GM10248 (cell line): ENCODE measurements at regions not wholly inside any gene's neighbourhood (a gene's known extent, or its start where the extent isn't known, plus 50 kb on each side); places are given as distances from the start of the nearest gene placed in this dataset.

Source experiments
- CTCF ChIA-PET: fragments of 300-600 bp; sonication (Branson Sonifier 250); formaldehyde crosslinking; extraction: SDS; loops from one replicate; lab custom pipeline; 2021; ENCODE audit warnings: antibody characterized with exemption; lab: Yijun Ruan, JAX
- POLR2A ChIA-PET: fragments of 350-650 bp; sonication (Branson Sonifier 250); formaldehyde crosslinking; extraction: SDS; loops from one replicate; lab custom pipeline; 2020; ENCODE audit warnings: antibody characterized with exemption; lab: Yijun Ruan, JAX
- DNase-seq: peaks from one replicate; pipeline ENCODE4 v3.0.0; 2012; ENCODE audit errors: extremely low spot score
- TF ChIP-seq, protein P1 (sequence below): IDR thresholded peaks from 2 replicates; pipeline ENCODE4 v1.5.1; 2012; ENCODE audit warnings: mild to moderate bottlenecking, low read depth; ENCODE audit errors: extremely low read depth, missing control alignments, control extremely low read depth

DNA sequence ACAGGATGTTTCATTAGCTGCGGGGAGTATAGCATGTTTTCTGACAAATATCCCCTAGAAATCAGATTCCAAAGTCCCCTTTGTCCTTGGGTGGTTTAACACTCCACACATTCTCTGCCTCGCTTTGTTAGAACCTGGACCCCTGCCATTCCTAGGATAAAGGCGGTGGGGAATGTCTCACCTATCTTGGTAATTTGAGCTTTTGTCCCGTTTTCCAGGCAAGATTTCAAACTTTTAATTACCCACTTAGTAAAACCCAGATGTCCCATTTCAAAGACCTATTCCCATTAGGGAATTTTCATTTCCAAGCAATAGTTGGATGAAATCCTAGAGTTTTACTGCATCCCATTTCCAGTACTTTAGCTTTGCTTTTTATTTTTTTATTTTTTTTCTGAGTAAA is 501.0 kb upstream of the MAP3K7 start:
- ChIA-PET CTCF (interaction anchor here (1.2 to 1.9 kb wide), 2 partner anchors 9 to 11 kb away, joined by 3 to 6 read pairs; no protein-coding TSS in a partner anchor), POLR2A (no interaction called here)
- TF ChIP-seq, protein P1, sequence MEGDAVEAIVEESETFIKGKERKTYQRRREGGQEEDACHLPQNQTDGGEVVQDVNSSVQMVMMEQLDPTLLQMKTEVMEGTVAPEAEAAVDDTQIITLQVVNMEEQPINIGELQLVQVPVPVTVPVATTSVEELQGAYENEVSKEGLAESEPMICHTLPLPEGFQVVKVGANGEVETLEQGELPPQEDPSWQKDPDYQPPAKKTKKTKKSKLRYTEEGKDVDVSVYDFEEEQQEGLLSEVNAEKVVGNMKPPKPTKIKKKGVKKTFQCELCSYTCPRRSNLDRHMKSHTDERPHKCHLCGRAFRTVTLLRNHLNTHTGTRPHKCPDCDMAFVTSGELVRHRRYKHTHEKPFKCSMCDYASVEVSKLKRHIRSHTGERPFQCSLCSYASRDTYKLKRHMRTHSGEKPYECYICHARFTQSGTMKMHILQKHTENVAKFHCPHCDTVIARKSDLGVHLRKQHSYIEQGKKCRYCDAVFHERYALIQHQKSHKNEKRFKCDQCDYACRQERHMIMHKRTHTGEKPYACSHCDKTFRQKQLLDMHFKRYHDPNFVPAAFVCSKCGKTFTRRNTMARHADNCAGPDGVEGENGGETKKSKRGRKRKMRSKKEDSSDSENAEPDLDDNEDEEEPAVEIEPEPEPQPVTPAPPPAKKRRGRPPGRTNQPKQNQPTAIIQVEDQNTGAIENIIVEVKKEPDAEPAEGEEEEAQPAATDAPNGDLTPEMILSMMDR = no peak
- DNase-seq = no peak

DNA sequence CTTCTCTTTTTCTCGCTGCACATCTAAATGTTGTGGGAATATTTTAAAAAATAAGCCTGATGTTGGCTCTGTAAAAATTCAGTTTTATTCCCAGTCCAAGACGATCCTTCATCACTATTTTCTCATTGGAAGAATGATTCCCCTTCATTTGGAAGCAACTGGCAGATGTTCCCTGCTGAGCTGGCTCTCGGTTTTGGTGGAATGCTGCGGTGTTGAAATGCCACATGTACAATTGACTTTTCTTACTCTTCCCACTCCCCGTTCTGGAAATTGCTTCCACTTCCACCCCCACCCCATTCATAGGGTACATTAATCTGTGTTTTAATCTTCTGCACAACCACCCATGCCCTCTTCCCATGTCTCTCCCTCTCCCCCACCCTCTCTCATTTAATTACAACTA is 496.3 kb upstream of the MAP3K7 start:
- TF ChIP-seq, protein P1 = no peak
- DNase-seq = no peak
- POLR2A ChIA-PET = no interaction called here
- CTCF ChIA-PET = interaction anchor here (0.8 to 2.8 kb wide), 6 partner anchors 9 to 142 kb away, joined by 3 to 15 read pairs (median 4); no protein-coding TSS in a partner anchor

DNA sequence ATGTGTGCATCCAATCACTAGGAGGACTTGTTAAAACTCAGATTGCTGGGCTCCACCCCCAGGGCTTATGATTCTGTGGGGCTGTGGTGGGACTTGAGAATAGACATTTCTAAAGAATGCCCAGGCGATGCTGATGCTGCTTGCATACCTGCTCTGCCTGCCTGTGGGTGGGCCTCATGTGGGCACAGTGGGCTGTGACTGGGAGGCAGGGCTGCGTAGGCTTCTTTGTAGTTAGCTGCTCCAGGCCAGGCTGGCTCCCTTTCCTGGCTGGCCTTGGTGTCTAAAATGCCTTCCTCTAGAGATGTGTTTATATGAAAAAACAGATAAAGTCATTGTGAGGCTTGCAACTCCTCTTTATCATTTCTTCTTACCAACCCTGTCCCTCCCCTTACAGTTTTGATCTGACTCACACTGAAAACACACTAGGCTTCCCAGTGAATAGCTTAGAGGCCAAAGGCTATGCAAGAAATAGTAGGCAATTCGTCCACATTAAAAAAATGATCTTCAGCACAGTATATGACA is 495.5 kb upstream of the MAP3K7 start:
- TF ChIP-seq, protein P1 = no peak
- POLR2A ChIA-PET = no interaction called here
- DNase-seq = no peak
- CTCF ChIA-PET = interaction anchor here (0.8 to 2.8 kb wide), 18 partner anchors 9 to 1562 kb away, joined by 3 to 15 read pairs (median 4); no protein-coding TSS in a partner anchor

DNA sequence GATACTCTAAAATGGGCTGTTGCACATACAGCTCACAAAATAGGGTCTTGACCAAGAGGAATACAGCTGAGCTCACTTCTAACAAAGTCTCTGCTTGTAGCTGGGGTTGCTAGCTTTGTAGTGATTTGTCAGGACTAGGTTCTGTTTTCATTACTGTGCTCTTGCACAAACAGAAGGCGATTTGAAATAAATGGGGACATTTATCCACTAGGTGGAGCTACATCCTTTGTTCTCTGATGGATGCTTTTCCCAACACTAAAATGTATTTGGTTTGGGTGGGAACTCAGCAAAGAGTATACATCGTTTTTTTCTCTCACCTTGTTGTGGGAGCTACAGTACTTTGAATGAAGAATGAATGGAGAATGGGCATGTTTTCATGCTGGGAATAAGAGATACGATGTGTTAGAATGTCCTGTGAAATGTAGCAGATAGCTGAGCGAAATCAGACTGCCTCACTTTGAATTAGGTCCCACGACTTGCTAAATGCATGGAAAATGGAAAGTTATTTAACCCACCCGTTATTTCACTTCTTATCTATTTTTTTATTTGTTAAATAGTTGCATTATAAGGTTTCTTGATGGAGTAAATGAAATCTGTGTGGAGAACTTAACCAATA is 494.7 kb upstream of the MAP3K7 start:
- TF ChIP-seq, protein P1 = peak; percentile 72
- POLR2A ChIA-PET = no interaction called here
- DNase-seq = peak; percentile 44
- CTCF ChIA-PET = interaction anchor here (0.7 to 2.8 kb wide), 32 partner anchors 8 to 1565 kb away, joined by 3 to 15 read pairs (median 4); no protein-coding TSS in a partner anchor

DNA sequence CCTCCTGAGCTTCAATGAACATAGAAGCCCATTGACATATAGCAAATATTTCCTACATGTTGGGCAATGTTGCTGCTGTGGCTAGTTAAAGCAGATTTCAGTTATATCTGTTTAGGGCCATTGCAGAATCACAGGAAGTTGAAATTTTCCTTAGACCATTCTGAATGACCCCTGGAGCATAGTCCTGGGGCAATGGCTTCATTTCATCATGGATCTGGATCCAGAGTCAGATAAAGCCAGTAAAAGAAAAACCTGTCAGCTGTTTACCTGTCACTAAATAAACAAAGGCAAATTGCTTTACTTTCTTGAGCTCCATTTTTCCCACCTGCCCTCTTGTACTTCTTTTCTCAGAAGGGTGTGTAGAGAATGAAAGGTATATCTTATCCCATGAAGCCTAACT is 494.0 kb upstream of the MAP3K7 start:
- DNase-seq = no peak
- POLR2A ChIA-PET = no interaction called here
- CTCF ChIA-PET = interaction anchor here (0.7 to 2.8 kb wide), 27 partner anchors 9 to 1566 kb away, joined by 3 to 15 read pairs (median 5); no protein-coding TSS in a partner anchor
- TF ChIP-seq, protein P1 = no peak

DNA sequence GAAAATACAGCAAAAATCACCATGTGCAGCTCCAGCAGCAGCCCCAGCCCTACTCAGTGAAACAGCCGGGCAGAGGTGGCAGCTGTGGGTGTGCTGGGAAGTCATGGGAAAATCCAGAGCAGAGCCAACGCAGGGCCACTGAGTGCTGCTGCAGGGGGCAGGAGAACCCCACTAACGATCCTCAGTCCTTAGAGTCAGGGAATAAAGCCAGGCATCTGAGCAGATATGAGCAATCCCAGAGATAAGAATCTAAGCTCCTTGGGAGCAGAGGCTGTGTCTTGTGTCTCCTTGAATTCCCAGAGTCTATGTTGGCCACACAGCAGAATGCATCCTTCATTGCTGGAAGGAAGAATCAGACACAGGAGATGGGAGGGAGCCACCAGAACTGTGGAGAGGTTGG is 493.1 kb upstream of the MAP3K7 start:
- DNase-seq = no peak
- TF ChIP-seq, protein P1 = no peak
- CTCF ChIA-PET = interaction anchor here (1.0 to 1.7 kb wide), 4 partner anchors 10 to 18 kb away, joined by 3 to 7 read pairs (median 5); no protein-coding TSS in a partner anchor
- POLR2A ChIA-PET = no interaction called here
